Cardiac fibroblast (primary cell): ENCODE measurements at regions not wholly inside any gene's neighbourhood (a gene's known extent, or its start where the extent isn't known, plus 50 kb on each side); places are given as distances from the start of the nearest gene placed in this dataset.
A peak's percentile ranks its signal among the peaks of the same experiment; 100 is the strongest.

Experiments used
- DNase-seq, 2 donors: peaks; one replicate each; pipeline versions ENCODE4 v3.0.0 to v3.0.0-alpha.2; 2010; ENCODE audit warnings: low read depth in 2 of 2
- H3K4me3 ChIP-seq, 2 donors: replicated peaks in 1 of 2; 1 replicate in 1 of 2; 2 replicates in 1 of 2; pipeline ENCODE4 v1.5.1; 2011; ENCODE audit warnings: low read depth in 2 of 2, low read length in 2 of 2, mild to moderate bottlenecking in 2 of 2, moderate library complexity in 1 of 2
- CTCF ChIP-seq: IDR thresholded peaks from one replicate; pipeline ENCODE4 v1.5.1; 2011; ENCODE audit warnings: low read depth, mild to moderate bottlenecking, low read length, inconsistent platforms

- no peak overlapping the region for H3K4me3 ChIP-seq
Measured at GRCh38 chr3:98999675-99000074, 98.2 kb upstream of the DCBLD2 start.

GRCh38 chr3:98994128-98994762, 92.8 kb upstream of the DCBLD2 start:
- no peak overlapping the region for H3K4me3 ChIP-seq
- peak; percentile 64 for TF ChIP-seq CTCF
- DNase-seq: peak; percentile 84 to 85

More at GRCh38 chr3:98999675-99000074, 98.2 kb upstream of the DCBLD2 start:
- no peak for DNase-seq
- no peak for TF ChIP-seq CTCF

- TF ChIP-seq CTCF: peak; percentile 21
- no peak overlapping the region for H3K4me3 ChIP-seq
- peak in 1 of 2 donors; percentile 45 for DNase-seq
Measured at GRCh38 chr3:98991393-98991792, 89.9 kb upstream of the DCBLD2 start.

GRCh38 chr3:98990657-98991056, 89.2 kb upstream of the DCBLD2 start:
- H3K4me3 ChIP-seq: no peak overlapping the region
- TF ChIP-seq CTCF: no peak
- DNase-seq: no peak

- DNase-seq: peak; percentile 82 to 93
- TF ChIP-seq CTCF: no peak
- H3K4me3 ChIP-seq: no peak overlapping the region
Measured at GRCh38 chr3:98986073-98986472, 84.6 kb upstream of the DCBLD2 start.

- H3K4me3 ChIP-seq: no peak overlapping the region
- TF ChIP-seq CTCF: no peak
- DNase-seq: peak; percentile 61 to 68
Measured at GRCh38 chr3:98985431-98985830, 83.9 kb upstream of the DCBLD2 start.

GRCh38 chr3:98984024-98984423, 82.5 kb upstream of the DCBLD2 start:
- TF ChIP-seq CTCF: no peak
- H3K4me3 ChIP-seq: no peak overlapping the region
- no peak for DNase-seq
